NB4 (cell line): ENCODE measurements at regions not wholly inside any gene's neighbourhood (a gene's known extent, or its start where the extent isn't known, plus 50 kb on each side); places are given as distances from the start of the nearest gene placed in this dataset.
A peak's percentile ranks its signal among the peaks of the same experiment; 100 is the strongest.

Experiments
- DNase-seq: peaks from one replicate; pipeline ENCODE4 v3.0.0; 2010; ENCODE audit warnings: low read depth
- H3K4me3 ChIP-seq: one replicate; pipeline ENCODE4 v1.5.1; 2011; ENCODE audit warnings: mild to moderate bottlenecking, low read depth, low read length, moderate library complexity
- CTCF ChIP-seq: IDR thresholded peaks from one replicate; pipeline ENCODE4 v1.5.1; 2012; ENCODE audit warnings: low read depth, low read length
- MAX ChIP-seq: IDR thresholded peaks from 2 replicates; pipeline ENCODE4 v1.6.1; 2011; ENCODE audit warnings: low read depth, low read length
- MYC ChIP-seq: IDR thresholded peaks from 2 replicates; pipeline ENCODE4 v1.6.1; 2011; ENCODE audit warnings: low read depth, low read length
- POLR2A ChIP-seq: IDR thresholded peaks from 2 replicates; pipeline ENCODE4 v1.6.1; 2011; ENCODE audit warnings: mild to moderate bottlenecking; ENCODE audit not compliant: insufficient read length; ENCODE audit errors: extremely low read depth

GRCh38 chr15:95610945-95611344 lies 719.6 kb upstream of the NR2F2 start:
- TF ChIP-seq MYC, result no peak
- TF ChIP-seq MAX, result no peak
- TF ChIP-seq CTCF, result no peak
- no peak for TF ChIP-seq POLR2A
- H3K4me3 ChIP-seq, result no peak overlapping the region
- no peak for DNase-seq

GRCh38 chr15:95615436-95615835 lies 715.1 kb upstream of the NR2F2 start:
- DNase-seq, result no peak
- no peak overlapping the region for H3K4me3 ChIP-seq
- no peak for TF ChIP-seq MYC
- TF ChIP-seq MAX, result no peak
- no peak for TF ChIP-seq POLR2A
- TF ChIP-seq CTCF, result no peak

- TF ChIP-seq MYC (no peak), CTCF (no peak), POLR2A (no peak), MAX (no peak)
- no peak for DNase-seq
- H3K4me3 ChIP-seq, result no peak overlapping the region
These were observed 714.2 kb upstream of the NR2F2 start for GRCh38 chr15:95616306-95616705.

- H3K4me3 ChIP-seq, result no peak overlapping the region
- DNase-seq, result peak; percentile 25
- TF ChIP-seq POLR2A (no peak), CTCF (no peak), MAX (no peak), MYC (no peak)
These were observed 709.4 kb upstream of the NR2F2 start for GRCh38 chr15:95620934-95621579.

GRCh38 chr15:95622843-95623242 lies 707.7 kb upstream of the NR2F2 start:
- TF ChIP-seq MYC, result no peak
- no peak for TF ChIP-seq POLR2A
- TF ChIP-seq MAX, result no peak
- TF ChIP-seq CTCF, result no peak
- no peak for DNase-seq
- H3K4me3 ChIP-seq, result no peak overlapping the region

- H3K4me3 ChIP-seq, result no peak overlapping the region
- DNase-seq, result no peak
- TF ChIP-seq POLR2A (no peak), MYC (no peak), CTCF (no peak), MAX (no peak)
These were observed 706.4 kb upstream of the NR2F2 start for GRCh38 chr15:95624100-95624499.
